ENCODE measurements at regions not wholly inside any gene's neighbourhood (a gene's known extent, or its start where the extent isn't known, plus 50 kb on each side); places are given as distances from the start of the nearest gene placed in this dataset.

DNA sequence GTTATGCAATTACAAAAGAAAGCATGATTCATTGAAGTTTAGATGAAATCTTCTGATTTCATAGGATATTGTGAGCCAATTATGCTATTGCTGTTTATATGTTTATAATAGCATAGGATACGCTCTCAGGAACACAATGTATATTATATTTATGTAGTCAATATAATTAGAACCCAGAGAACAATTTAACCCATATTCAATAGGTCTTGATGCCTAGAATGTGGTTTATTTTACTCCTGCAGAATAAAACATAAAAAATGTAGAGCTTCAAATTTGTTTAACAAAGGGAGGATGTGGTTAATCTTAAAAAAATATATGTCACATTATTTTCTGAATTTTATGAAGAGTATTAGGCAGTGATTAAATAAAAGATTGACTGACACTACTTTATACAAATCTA, 380.8 kb upstream of the SPRY2 start:
- TF ChIP-seq CTCF (IDR thresholded peaks at IDR 0.05; ENCODE audit: poor library complexity) (no peak), EZH2 (IDR thresholded peaks at IDR 0.05; ENCODE audit: borderline replicate concordance) (no peak)

Data from hepatocyte (in vitro differentiated cells).